ENCODE measurements at regions not wholly inside any gene's neighbourhood (a gene's known extent, or its start where the extent isn't known, plus 50 kb on each side); places are given as distances from the start of the nearest gene placed in this dataset.
"Not testable (repeated sequence)": the region's sequence is repeated elsewhere in the genome, so short reads cannot be mapped to it uniquely, and the experiment has no call there.

DNA sequence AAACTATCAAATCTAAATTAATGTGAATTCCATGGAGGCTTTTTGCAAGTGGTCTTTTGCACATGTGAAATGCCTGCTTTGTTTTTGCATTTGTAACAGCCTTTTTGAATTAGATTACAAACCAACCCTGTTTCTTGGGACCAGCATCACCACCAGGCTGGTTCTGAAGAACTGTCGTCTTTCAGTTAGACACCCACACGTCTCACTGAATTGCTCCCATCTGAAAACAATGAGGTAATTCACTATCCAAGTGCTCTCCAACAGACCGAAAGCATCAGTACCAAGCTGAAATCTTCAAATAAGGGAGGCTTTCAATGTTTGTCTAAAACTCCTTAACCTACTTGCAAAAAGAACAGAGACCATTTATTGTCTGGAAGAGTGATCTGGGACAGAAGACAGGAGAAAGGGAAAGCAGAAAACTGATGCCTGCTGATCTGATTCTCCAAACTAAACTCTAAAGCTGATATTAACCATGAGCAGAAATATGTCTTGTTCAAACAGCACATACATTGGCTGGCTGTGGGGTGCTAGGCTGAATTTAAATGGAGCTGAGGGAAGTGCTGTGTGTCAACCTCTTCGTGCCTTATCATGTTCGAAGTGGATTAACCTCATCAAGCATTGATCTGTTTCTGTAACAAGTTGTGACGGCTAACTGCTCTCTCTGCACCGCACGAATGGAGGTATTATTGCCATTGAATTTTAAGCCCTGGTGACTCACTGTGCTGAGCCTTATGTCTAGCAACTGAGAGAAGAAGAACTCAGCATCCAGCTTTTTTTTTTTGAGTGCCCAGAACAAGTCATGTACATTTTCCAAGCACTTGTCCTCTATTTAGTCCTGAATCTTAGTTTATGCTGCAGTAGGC, 213.7 kb upstream of the P2RY1 start:
- DNase-seq (ENCODE audit: low read depth, low spot score) = no peak

DNA sequence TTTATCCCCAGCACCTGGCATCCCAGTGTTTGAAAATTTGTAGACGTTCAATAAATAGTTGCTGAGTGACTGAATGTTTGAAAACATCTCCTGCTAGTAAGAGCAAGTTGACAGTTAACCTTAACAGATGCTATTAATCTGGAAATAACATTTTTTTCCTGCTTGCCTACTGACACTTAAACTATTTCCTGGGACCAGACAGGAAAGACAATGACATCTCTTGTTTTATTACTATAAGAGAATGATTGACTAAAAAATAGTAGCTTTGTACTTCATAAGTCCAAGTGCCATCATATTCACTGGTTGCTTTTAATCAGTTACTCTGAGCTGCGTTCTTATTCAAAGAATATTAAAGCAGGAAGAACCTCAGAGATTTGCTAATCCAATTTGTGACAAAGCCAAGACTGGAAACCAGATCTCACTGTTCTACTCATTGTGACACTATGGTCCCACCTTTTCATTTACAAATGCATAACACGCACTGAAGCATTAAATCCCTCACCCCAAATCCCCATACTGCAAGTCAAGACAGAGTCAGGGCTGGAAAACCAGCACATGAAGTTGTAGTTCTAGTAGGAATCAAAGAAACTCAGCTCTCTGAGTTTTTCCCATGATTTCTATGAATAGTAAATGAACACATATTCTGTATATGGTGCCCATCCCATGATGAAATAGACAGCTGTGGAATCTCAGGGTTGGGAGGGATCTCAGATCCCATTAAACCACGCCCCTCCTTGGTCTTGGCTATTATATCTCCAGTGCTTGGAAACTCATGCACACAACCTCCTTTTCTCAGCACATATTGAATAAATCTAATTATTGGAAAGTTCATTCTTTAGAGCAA, 212.7 kb upstream of the P2RY1 start:
- DNase-seq (ENCODE audit: low read depth, low spot score) = no peak

DNA sequence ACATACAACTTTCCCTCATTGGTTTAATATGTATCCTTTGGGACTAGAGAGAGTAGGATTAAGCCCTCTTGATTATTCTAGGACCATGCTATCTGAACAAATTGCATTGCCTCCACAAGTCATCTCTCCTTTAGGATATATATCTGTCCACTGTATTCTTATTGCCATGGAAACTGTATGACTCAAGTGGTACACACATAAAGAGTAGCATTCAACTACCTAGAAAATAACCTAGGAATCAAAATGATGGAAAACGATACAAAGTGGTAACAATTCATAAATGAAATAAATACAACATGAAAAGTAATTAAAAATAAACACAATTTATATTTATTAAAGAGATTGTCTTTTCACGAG, 212.1 kb upstream of the P2RY1 start:
- DNase-seq (ENCODE audit: low read depth, low spot score) = no peak

DNA sequence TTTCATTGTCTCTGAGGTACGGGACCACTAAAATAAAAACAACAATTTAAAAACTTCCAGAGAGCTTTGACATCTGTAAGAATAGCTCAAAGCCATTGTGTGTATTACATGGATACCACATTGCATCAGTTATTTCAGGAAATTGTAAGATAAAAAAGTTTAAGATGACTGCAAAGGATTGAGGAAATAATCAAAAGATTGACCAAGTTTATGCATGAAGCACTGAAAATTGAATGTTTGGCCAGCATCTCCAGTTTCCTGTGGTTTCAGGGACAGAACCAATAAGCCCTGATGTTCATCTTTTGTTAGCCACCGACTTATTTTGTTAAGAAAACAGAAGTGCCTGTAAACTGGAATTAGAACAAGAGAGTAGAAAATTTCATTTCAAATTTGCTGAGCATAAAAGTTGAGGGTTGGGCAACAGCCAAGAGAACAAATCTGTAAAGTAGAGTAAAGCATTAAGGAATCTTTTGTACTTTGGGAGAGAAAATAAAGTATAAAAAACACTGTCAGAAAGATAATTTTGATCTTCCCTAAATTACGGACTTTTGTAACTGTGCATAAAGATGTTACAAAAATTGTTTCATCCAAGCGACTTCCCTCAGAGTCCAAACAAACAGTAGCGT, 211.5 kb upstream of the P2RY1 start:
- no peak for DNase-seq (ENCODE audit: low read depth, low spot score)

DNA sequence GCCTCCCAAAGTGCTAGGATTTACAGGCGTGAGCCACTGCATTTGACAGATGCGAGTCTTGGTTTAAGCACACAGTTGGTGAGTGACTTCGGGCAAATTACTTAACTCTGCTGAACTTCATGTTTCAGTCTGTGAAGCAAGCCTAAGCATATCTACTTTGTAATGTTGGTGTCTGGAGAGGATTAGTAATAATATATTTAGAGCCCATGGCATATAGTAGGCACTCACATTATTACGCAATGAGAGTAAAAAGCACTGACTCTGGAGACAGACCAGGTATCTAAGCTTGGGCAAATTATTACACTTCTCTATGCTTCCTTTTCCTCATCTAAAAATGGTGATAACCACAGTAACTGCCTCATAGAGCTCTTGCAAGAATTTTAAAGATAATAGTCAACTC, 208.7 kb upstream of the P2RY1 start:
- DNase-seq (ENCODE audit: low read depth, low spot score) = no peak

DNA sequence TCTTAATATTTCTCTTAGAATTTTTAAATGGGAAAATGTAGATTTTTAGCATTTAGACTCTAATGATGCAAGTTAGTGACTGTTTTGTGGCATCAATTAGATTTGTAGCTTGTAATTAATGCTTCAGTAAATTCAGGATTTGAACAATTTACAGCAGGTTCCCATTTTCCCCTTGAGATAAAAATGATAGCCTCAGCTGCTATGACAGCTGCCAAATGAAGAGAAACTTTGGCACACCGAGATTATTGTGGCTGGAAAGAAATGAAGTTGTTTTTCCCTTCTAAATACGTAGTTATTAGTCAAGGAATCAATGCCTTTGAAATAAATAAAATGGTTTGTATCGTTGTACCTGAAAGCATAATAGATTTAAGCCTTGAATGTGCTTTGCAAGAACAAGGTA, 206.4 kb upstream of the P2RY1 start:
- no peak for DNase-seq (ENCODE audit: low read depth, low spot score)

DNA sequence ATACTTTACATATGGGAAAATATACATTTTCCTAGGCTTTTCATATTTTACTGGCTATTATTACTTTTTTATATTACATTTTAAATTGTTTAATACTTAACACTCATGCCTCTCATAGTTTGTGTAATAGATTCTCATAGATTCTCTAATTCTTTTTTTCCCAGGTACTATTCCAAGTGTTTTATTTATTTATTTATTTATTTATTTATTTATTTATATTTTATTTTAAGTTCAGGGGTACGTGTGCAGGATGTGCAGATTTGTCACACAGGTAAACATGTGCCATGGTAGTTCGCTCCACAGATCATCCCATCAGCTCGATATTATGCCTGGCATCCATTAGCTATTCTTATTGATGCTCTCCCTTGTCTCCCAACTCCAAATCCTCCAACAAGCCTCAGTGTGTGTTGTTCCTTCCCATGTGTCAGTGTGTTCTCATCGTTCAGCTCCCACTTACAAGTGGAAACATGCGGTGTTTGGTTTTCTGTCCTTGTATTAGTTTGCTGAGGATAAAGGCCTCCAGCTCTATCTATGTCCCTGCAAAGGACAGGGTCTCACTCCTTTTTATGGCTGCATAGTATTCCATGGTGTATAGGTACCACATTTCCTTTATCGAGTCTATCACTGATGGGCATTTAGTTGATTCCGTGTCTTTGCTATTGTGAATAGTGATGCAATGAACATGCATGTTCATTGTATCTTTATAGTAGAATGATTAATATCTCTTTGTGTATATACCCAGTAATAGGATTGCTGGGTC, 205.4 kb upstream of the P2RY1 start:
- DNase-seq (ENCODE audit: low read depth, low spot score) = no peak

DNA sequence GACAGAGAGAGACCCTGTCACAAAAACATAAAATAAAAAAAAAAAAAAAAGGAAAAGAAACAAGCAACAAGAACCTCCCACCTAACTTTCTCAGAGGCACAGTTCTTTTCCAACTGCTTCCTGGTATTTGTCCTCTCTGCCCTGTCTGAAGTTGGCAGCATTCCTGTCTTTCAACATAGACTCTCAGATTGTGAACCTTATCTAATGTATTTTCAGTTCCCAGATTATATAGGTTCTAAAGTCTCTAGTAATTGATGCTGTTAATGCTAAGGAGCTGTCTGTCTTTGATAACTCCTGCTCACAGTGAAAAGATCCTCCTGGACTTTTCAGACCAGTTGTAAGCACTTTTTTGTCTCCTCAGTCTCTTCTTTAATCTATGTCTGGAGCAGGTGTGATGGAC, 199.5 kb upstream of the P2RY1 start:
- no peak for DNase-seq (ENCODE audit: low read depth, low spot score)

DNA sequence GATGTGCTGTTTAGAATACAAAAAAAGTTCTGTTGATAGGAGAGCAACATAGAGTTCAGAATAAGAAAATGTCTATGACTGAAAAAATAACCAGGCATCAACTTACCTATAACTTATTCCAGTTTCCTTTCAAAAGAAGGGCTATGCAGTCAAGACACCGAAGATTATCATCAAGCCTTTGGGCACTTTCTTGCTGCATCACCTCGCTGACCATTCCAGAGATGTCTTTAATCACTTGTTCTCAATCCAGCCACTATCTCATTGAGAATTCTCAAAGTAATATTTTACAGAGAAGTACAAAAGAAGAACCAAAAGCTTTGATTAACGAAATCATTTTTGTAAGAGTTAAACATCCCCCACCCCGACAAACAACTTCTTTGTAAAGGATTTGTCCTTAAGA, 198.3 kb upstream of the P2RY1 start:
- DNase-seq (ENCODE audit: low read depth, low spot score) = no peak

DNA sequence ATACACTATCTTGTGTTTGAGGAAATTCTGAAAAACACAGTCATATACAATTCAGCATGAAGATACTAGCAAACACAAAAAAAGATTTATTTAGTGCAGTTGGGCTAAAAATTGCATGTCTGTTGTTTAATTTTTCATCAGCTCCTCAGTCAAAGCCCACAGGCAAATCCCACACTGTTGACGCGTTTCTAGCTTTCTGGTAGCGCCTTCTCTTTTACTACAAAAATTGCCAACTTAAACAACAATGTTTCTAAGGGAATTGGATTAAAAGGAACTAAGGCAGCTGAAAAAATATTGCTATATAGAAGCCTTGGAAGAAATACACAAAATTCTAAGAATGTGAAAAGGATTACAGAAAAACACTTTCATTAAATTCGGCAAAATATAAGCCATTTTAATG, 196.7 kb upstream of the P2RY1 start:
- no peak for DNase-seq (ENCODE audit: low read depth, low spot score)

DNA sequence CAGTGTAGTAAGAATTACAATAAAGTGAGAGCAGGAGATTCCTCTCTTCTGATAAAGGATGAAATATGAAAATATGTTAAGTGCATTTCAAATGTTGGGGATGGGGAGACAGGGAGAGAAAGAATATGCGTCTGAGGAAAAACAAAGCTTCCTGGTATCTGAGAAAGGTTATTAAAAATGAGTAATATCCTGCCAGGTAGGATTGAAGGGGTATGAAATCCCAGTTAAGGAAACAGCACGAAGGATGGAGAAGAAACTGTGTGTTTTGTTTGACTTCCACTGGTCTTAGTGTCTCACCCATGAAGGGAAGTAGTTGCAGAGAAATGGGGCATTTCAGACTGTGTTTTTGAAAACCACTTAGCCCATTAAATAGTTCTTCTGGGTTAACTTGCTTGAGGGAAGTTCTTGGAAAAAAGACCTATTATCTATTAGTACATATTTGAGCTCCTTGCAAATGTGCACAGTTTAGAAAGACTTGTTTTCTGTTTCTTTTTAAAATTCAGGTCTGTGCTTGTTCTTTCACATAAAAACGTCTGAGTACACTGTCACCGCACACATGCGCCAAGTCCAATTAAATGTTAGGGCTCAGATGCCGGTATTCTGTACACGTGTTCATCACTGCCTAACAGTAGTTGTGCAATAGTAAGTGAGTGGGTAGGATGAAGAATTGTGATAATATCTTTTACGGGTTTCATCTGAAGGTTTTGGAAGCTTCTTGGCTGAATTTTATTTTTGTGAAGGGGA, 196.1 kb upstream of the P2RY1 start:
- no peak for DNase-seq (ENCODE audit: low read depth, low spot score)

DNA sequence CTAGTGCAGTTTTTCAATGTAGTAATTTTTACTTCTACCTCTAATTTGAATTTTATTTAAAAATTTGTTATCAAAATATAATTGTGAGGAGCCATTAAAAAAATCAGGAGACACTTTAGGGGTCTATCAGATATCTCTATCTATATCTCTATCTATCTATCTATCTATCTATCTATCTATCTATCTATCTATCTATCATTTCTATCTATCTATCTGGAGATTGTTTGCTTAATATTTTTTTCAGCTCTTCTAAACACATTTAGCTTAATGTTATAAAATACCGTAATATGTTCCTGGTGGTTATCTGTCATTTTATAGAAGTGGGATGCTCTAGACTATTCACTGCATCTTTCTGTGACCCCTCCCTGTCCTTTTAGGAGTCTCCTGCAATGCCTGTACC, 193.7 kb upstream of the P2RY1 start:
- DNase-seq (ENCODE audit: low read depth, low spot score) = no peak

DNA sequence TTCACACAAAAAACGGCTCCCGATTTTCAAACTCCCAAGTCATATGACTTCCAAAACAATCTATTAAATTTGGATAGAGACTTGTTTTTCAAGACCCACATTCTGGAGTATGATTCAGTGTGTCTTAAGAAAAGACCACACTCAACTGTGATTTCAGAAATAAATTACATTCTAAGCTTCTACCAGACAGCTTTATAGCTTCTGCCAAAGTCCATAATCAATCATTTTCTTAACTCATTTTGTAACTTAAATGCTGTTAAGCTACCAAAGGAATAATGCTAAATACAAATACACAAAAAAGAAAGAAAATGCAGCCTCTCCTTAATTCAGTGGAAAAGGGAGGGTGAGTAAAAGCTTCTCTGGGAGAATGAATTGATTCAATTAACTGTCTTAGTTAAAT, 192.3 kb upstream of the P2RY1 start:
- no peak for DNase-seq (ENCODE audit: low read depth, low spot score)

DNA sequence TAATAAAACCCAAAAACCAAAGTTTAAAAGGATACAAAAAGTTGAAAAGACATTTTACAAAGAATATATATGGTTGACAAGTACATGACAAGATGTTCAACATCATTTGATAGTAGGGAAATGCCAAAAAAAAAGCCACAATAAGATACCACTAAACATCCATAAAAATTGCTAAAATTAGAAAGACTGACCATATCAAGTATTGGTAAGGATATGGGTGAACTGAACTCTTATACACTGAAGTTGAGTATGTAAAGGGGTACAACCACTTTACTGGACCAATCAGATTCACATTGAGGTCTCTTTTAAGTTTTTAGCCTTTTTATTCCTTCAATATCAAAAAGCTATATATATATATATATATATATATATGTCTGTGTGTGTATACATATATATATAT, 190.5 kb upstream of the P2RY1 start:
- no peak for DNase-seq (ENCODE audit: low read depth, low spot score)

DNA sequence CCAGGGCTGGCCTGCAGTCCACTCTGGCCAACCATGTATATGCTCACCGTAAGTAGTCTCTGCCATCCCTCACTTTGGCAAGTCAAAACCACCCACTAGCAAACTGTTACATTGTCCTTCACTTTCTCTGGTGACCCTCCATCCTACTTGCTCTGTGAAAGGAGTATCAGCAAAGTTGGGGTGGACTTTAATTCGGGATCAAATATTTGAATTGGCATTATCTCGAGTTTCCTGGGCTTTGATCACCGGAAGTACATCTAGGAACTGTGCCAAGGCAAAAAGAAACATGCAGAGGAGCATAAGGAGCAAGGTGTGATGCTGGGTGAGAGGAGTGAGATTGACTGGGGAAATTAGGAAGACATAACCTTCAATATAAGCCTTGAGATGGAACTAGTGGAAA, 188.9 kb upstream of the P2RY1 start:
- DNase-seq (ENCODE audit: low read depth, low spot score) = no peak

DNA sequence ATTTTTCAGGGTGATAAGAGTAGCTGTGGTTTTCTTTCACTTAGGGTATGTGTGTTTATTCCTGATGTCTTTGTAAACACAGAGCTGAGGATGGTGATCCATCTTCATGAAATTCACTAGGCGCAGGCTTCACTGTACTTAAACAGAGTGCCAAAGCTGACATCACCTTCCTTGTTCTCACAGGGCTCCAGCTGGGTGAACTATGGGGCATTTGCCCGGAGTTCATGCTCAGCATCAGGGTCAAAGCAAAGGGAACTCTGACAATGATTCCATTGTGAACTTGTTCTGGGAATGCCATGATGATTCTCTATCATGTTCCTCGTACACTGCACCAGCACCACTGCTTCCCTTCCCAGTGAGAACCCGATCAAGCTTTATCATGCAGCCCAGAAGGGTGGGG, 184.8 kb upstream of the P2RY1 start:
- DNase-seq (ENCODE audit: low read depth, low spot score) = no peak

DNA sequence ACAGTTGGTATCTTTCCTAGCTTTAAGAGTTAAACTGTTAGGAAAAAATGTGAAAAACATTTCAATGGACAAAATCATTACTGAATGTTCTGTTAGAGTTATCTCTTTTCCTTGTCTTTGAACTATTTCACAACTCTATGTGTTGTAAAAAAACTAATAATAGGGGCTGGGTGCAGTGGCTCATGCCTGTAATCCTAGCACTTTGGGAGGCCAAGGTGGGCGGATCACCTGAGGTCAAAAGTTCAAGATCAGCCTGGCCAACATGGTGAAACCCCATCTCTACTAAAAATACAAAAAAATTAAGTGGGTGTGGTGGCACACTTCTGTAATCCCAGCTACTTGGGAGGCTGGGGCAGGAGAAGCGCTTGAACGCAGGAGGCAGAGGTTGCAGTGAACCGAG, 184.0 kb upstream of the P2RY1 start:
- not testable (repeated sequence) for DNase-seq (ENCODE audit: low read depth, low spot score)

DNA sequence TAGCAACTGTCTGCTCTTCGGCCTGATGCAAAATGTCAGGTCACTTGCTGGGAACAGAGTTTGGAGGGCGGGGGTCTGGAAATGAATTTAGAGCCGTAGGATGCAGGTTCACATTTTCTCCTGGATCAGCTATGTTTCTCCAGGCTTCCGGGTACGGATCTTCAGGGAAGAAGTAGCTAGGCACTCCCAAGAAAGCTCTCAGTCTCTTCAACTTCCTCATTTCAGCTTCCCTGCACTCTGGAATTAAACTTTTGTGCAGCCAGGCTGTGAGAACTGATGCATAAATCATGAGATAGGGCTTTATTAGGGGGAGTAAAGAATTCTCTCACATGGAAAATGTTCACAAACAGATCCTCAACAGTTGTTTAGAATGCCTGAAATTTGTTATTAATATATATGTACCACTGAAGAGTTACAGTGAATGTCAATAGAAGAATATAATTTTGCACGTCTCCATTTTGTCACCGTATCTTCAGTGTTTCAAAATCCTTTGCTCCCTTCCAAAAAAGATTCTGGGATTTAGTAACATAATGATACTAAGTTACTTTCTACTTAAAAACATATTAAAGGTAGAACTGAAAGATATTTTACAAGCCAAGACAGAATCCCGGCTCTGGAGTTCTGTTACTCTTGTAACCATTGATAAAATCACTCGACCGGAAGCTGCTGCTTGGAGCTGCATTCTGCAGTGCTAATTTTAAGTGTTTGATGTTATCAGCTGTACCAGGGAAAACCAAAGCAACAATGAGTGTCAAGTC, 178.5 kb upstream of the P2RY1 start:
- no peak for DNase-seq (ENCODE audit: low read depth, low spot score)

DNA sequence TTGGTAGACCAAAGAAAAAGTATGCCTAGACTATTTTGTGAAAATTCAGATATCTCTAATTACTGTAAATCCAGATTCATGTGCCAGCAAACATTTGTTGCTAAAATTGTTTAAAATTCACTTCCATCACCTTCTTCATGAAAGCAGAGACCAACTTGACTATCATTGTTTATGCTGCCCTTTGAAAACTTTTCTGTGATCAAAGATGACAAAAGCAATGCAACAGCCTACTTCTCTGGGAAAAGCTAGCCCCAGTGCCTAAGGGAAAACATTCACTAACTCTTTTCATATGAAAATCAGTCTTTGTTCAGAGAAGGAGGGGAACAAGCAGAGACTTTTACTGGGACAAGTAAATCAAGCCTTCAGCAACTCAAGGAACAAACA, 178.0 kb upstream of the P2RY1 start:
- no peak for DNase-seq (ENCODE audit: low read depth, low spot score)

DNA sequence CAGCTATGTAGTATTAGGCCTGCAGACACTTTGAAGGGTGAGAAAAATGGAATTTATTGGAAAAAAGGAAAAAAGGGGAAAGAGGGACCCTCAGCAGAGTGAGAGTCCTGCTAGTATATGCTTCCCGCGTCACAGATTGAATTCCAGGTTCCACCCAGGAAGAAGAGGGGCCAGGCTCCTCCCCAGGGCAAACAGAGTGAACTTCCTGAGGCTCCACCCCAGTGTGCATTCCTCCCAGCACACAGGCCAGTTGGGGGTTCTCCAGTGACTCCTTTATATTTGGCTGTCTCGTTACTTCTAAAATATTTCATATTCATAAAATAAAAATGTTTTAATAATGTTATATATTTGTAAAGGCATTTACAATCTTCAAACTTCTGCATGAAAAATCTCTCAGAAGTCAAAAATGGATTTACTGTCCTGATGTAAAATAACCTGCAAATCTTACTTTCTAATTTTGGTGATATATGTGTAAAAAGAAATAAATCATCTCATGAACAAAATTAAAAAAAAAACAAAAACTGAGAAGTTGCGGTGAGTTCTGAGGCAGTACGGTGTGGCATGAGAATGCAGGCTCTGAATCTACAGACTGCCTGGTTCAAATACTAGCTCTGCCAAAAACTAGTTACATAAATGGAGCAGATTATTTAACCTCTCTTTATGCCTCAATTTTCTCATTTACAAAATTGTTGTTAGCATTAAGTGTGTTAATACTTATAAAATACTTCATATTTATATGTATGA, 175.8 kb upstream of the P2RY1 start:
- DNase-seq (ENCODE audit: low read depth, low spot score) = no peak

All from smooth muscle cell of the brain vasculature (primary cell).